HG03103 (cell line): ENCODE measurements at regions not wholly inside any gene's neighbourhood (a gene's known extent, or its start where the extent isn't known, plus 50 kb on each side); places are given as distances from the start of the nearest gene placed in this dataset.
"Not testable (repeated sequence)": the region's sequence is repeated elsewhere in the genome, so short reads cannot be mapped to it uniquely, and the experiment has no call there.

Experiments used
- ATAC-seq: cut with Tn5 transposase; IDR thresholded peaks from one replicate; pipeline ENCODE4 v1.9.1; 2021; ENCODE audit warnings: low read depth; ENCODE audit not compliant: unreplicated experiment

DNA sequence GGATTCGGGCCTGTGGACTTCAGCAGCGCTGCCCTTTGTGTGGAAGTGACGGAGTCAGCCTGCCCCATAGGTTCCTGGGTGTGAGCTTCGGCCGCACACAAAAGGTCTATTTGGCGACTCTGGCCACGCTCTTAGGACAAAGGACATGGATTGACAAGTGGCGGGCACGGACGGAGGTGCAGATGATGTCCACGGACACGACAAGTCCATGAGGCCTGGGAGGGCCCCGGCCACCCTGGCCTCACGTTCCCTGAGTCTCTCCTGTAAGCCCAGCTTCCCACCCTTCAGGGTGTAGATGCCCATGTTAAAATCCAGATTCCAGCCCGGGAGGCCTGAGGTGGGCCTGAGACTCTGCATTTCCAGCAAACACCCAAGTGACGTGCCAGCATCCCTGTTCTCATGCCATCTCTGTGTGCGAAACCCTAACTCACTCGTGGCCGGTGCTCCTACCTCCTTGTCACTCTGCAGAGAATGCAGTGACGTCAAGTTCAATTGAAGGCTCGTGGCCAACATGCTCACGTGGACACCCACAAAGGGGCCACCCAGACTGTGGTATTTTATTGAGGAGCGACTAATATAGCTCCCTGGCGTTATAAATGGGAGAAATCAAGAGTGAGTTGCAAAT, 111.7 kb downstream of the RTP5 start:
- no peak for ATAC-seq

DNA sequence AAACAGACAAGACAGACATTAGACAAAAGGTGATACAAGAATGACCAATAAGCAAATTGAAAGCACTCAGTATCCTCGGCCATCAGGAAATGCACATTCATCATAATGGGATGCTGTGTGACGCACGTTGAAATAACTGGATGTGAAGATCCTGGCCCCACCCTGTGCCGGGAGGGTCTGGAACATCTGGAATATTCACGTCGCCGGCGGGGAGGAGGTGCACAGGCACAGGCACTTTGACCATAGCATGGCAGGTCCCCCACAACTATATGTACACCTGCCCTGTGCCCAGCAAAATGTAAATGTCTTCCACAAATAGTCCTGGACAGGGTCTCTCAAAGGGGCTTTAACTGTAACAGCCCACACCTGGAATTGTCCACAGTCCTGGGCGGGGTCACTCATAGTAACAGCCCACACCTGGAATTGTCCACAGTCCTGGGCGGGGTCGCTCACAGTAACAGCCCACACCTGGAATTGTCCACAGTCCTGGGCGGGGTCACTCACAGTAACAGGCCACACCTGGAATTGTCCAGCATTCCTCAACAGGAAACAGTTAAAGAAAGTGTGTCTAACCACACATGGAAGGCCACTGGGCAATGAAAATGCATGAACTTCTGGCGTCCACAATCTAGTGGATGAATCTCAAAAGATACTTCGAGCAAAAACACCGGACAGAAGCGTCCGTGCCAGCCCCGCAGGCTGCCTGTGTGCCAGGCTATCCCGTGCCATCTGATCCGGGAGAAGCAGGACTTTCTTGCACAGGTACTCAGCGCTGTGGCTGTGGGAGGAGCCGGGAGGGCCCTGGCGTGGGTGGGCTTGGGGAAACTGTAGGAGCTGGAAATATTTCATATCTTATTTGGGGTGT, 113.4 kb downstream of the RTP5 start:
- no peak for ATAC-seq

- no peak for ATAC-seq
Observed at GRCh38 chr2:241983571-241984270, 114.2 kb downstream of the RTP5 start.

- ATAC-seq = no peak
Observed at GRCh38 chr2:241984271-241984655, 114.7 kb downstream of the RTP5 start.

- no peak for ATAC-seq
Observed at GRCh38 chr2:241984658-241985057, 115.1 kb downstream of the RTP5 start.

DNA sequence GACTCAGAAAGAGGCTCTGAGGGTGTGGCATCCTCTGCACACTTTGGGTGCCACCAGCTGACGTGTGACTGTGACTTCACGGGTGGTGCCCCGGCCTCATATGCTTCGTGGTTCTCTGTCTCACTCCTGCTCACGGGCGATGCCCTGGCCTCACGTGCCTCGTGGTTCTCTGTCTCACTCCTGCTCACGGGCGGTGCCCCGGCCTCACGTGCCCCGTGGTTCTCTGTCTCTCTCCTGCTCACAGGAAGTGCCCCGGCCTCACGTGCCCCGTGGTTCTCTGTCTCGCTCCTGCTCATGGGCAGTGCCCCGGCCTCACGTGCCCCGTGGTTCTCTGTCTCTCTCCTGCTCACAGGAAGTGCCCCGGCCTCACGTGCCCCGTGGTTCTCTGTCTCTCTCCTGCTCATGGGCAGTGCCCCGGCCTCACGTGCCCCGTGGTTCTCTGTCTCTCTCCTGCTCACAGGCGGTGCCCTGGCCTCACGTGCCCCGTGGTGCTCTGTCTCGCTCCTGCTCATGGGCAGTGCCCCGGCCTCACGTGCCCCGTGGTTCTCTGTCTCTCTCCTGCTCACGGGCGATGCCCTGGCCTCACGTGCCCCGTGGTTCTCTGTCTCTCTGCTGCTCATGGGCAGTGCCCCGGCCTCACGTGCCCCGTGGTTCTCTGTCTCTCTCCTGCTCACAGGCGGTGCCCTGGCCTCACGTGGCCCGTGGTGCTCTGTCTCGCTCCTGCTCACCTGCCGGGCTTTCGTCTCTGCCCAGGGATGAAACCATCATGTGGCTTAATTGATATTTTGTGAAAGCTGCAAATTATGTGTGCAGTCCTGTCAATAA, 115.8 kb downstream of the RTP5 start:
- not testable (repeated sequence) for ATAC-seq

GRCh38 chr2:241985986-241986329, 116.4 kb downstream of the RTP5 start:
- no peak for ATAC-seq

DNA sequence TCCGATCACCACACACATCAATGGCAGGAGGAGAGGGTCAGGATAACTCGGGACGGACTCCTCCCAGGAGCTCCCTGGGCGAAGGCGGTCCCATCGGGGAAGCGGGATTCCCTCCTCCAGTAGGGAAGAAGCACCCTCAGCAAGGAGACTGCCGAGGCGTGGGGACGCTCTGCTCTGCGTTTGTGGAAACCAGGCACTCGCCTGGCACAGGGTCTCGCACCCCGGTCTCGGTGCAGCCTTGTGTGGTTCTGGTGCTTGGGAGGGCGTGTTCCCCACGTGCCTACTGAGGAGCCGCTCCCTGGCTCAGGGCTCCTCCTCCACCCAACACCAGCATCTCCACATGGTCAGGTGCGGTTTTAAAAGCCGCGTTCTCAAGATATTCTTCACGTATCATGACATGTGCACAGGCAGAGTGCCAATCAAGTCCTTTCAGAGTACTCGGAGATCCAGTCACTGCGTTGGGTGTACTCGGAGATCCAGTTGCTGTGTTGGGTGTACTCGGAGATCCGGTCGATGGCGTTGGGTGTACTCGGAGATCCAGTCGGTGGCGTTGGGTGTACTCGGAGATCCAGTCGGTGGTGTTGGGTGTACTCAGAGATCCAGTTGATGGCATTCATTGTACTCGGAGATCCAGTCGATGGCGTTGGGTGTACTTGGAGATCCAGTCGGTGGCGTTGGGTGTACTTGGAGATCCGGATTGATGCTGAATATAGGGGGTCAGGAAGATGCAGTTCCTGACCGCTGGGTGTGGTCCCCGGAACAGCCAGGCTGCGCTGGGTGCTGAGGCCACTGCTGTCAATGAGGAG, 117.5 kb downstream of the RTP5 start:
- ATAC-seq = no peak

DNA sequence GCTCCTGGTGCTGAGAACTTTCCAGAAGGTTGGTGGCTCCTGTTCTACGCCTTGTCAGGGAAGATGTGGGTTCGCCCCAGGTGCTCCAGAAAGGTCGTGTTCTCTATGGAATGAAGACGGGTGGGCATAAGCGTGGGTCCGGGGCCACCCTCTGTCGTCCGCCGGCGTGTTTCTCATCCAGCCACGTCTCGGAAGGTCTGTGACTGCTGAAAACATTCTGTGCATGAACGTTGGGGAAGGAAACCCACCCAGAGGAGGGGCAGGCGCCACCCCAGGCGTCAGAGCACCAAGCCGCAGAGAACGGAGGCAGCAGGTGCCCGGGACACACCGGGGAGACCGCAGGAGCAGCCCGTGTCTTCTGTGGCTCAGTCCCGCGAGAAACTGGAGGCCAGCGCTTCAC, 118.2 kb downstream of the RTP5 start:
- ATAC-seq = no peak

GRCh38 chr2:241988146-241988545, 118.6 kb downstream of the RTP5 start:
- no peak for ATAC-seq

DNA sequence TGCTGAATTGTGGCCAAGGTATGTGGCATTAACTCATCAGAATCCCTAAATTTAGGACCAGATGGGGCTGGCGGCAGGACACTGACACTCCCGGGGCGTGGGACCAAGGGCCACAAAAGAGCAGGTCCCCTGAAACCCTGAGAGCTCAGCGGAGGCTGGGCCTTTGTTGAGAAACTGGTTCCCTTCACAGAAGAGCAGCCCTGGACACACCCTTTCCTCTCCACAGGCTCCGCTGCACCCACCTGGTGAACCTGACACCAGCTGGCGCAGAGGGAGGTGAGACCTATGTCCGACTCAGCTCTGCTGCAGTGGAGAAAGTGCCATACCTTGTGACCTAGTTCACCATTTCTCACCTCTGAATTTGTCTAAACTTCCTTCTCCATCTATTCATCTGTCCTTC, 119.5 kb downstream of the RTP5 start:
- ATAC-seq = no peak

- ATAC-seq = no peak
Observed at GRCh38 chr2:241990466-241990865, 120.9 kb downstream of the RTP5 start.

DNA sequence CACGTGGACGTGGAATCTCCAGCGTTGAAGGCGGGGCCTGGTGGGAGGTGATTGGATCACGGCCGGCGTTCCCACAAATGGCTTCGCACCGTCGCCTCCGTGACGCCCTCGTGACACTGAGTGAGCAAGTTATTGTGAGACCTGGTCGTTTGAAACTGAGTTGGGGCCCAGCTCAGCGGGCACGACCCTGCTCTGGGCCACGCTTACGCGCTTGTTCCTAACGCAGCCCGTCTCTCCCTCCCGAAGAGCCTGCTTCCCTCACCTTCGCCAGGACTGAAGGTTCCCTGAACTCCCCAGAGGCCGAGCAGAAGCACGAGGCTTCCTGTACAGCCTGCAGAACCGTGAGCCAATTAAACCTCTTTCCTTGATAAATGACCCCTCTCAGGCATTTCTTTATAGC, 121.8 kb downstream of the RTP5 start:
- ATAC-seq = no peak

GRCh38 chr2:241992753-241993152, 123.2 kb downstream of the RTP5 start:
- no peak for ATAC-seq

- ATAC-seq = no peak
Observed at GRCh38 chr2:241993386-241994005, 124.0 kb downstream of the RTP5 start.

GRCh38 chr2:241994086-241994485, 124.6 kb downstream of the RTP5 start:
- no peak for ATAC-seq

GRCh38 chr2:241994556-241995213, 125.2 kb downstream of the RTP5 start:
- ATAC-seq = no peak

DNA sequence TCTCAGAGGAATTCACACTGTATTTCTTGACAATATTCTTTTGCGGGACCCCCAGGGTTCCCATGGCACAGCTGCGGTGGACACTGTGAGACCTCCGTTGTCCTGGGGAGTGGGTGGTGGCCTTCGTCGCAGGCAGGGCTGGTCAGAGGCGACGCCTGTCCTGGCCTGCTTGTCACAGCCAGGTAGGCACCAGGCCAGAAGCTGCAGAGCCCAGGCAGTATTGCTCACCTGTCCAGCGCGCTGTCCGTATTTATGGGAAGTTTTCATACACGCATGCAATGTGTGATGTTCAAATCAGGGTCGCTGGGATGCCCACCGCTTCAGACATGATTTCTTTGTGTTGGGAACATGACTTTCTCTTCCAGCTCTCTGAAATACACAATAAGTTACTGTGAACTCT, 126.6 kb downstream of the RTP5 start:
- ATAC-seq = no peak

GRCh38 chr2:241997017-241997416, 127.5 kb downstream of the RTP5 start:
- no peak for ATAC-seq
